Activated naive CD8-positive, alpha-beta T cell treated with anti-CD3 and anti-CD28 coated beads, Interleukin-2, amount 50 U/mL, for 24 hours (primary cell): ENCODE measurements at regions not wholly inside any gene's neighbourhood (a gene's known extent, or its start where the extent isn't known, plus 50 kb on each side); places are given as distances from the start of the nearest gene placed in this dataset.
"Not testable (repeated sequence)": the region's sequence is repeated elsewhere in the genome, so short reads cannot be mapped to it uniquely, and the experiment has no call there.

Experiments used
- ATAC-seq: fragments of 150-1000 bp; cut with Tn5 transposase; one replicate; pipeline ENCODE4 v1.10.0; 2021
- DNase-seq: peaks from one replicate; pipeline ENCODE4 v3.0.0; 2021
- H3K27ac Mint-ChIP-seq: one replicate; pipeline ENCODE4 v1.8.0; 2021; ENCODE audit warnings: mild to moderate bottlenecking, mixed read lengths
- H3K27me3 Mint-ChIP-seq: one replicate; pipeline ENCODE4 v1.8.0; 2021; ENCODE audit warnings: mixed read lengths
- H3K36me3 Mint-ChIP-seq: one replicate; pipeline ENCODE4 v1.8.0; 2021; ENCODE audit warnings: low read depth, mixed read lengths
- H3K4me1 Mint-ChIP-seq: one replicate; pipeline ENCODE4 v1.8.0; 2021; ENCODE audit warnings: mixed read lengths
- H3K4me3 Mint-ChIP-seq: one replicate; pipeline ENCODE4 v1.8.0; 2021; ENCODE audit warnings: mild to moderate bottlenecking, moderate library complexity, mixed read lengths
- H3K9me3 Mint-ChIP-seq: one replicate; pipeline ENCODE4 v1.8.0; 2021; ENCODE audit warnings: mixed read lengths

DNA sequence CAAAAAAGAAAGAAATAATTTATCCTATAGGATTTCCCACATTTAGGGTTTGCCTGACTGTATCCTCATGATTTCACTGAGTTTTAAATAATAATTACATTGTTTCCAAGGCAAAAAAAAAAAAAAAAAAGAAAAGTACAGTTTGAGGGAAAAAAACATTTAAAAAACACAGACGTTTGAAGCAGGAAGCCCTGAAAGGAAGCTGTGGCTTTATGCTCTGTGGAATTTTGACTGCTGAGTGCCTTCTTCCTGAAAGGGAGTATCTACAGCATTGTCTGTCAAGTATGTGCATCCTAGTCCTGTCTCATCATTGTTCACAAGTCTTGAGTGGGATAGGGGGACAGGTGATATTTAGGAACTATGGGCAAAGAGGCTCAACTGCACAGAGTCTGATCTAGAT lies 493.3 kb downstream of the RPIA start:
- H3K36me3 Mint-ChIP-seq, H3K27ac Mint-ChIP-seq, H3K4me1 Mint-ChIP-seq, H3K27me3 Mint-ChIP-seq, ATAC-seq, H3K4me3 Mint-ChIP-seq, DNase-seq, H3K9me3 Mint-ChIP-seq: not testable (repeated sequence)

DNA sequence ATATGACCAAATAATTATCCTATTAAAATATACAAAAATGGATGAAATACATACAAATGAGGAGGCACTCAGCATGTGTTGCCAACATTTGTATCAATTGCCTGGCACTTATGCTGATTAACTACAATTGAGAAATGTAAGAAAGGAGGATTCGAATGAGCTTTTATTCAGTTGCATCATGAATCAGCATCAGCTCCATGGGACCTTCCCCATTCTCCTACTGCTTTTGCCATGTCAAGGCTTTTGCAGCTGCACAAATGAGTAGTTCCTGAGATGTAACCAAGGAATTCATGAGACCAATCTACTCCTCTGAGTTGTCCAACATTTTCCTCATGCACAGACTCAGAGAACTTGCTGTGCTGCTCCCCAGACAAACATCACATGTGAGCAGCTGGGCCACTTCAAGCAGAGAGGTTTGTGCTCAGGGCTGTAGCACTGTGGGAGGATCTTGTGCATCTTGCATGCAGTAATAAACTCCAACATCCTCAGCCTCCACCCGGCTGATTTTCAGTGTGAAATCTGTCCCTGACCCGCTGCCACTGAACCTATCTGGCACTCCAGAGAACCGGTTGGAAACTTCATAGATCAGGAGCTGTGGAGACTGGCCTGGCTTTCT lies 504.3 kb downstream of the RPIA start:
- not testable (repeated sequence) for DNase-seq, H3K27ac Mint-ChIP-seq, H3K27me3 Mint-ChIP-seq, H3K4me1 Mint-ChIP-seq, H3K36me3 Mint-ChIP-seq, ATAC-seq, H3K9me3 Mint-ChIP-seq, H3K4me3 Mint-ChIP-seq

DNA sequence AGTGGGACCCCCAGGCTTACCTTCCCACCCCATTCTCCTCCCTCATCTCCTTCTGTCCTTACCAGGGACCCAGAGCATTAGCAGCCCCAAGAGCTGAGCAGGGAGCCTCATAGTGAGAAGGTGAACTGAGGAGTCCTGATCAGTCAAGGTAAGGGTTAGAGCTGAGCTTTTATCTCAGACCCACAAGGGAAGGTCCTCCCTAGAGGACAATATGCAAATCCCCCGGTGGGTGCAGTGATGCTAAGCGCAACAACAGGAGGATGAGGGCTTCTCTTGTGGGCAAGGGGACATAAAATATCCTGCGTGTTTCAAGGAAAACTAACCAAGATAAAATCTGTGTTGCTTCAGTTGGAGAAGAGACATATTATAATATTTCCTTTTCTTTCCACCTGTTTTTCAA lies 505.2 kb downstream of the RPIA start:
- not testable (repeated sequence) for H3K36me3 Mint-ChIP-seq, H3K4me1 Mint-ChIP-seq, H3K27me3 Mint-ChIP-seq, DNase-seq, H3K4me3 Mint-ChIP-seq, H3K27ac Mint-ChIP-seq, ATAC-seq, H3K9me3 Mint-ChIP-seq

DNA sequence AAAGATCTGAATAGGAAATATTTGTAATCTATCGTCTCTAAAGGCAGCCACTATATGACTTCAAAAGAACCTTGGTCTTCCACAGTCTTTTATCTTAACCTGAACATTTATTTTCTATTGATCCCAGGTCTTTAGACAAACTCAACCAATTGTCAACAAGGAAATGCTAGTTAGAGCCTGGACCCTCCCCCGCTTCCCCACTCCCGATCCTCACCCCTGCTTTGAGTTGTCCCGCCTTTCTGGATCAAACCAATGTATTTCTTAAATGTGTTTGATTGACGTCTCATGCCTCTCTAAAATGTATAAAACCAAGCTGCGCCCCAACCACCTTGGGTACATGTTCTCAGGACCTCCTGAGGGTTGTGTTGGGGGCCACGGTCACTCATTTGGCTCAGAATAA lies 506.6 kb downstream of the RPIA start:
- not testable (repeated sequence) for H3K27me3 Mint-ChIP-seq, DNase-seq, H3K9me3 Mint-ChIP-seq, H3K27ac Mint-ChIP-seq, H3K4me1 Mint-ChIP-seq, ATAC-seq, H3K36me3 Mint-ChIP-seq, H3K4me3 Mint-ChIP-seq

DNA sequence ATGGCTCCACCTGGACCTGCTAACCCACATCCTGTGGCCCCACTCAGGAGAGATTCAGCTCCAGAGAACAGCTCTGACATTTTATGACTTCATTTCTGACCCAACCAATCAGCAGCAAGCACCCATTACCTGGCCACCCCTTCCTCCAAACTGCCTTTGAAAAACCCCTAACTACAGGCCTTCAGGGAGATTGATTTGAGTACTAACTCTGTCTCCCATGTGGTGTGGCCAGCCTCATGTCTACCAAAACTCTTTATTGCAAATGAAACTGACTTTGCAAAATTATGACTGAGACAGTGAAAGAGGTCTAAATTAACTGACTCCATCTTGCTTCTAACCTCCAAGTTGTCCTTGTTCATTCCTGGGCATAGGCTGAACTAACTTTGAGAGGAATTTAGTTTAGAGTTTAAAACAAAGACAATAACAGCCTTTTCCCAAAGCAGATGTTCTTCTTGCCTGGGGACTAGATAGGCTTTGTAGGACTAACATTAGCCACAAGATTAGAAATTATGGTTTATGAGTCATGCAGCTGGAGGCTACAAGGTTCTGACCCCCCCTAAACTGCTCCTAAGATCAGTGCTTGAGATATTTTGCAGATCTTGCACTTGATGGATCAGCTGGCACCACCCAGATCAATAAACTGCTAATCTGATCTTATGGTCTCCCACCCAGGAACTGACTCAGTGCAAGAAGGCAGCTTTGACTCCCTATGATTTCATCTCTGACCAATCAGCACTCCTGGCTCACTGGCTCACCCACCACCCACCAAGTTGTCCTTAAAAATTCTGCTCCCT lies 508.2 kb downstream of the RPIA start:
- ATAC-seq = peak; percentile 24
- not testable (repeated sequence) for H3K27me3 Mint-ChIP-seq, H3K36me3 Mint-ChIP-seq, H3K4me1 Mint-ChIP-seq, H3K9me3 Mint-ChIP-seq, H3K27ac Mint-ChIP-seq, H3K4me3 Mint-ChIP-seq, DNase-seq

DNA sequence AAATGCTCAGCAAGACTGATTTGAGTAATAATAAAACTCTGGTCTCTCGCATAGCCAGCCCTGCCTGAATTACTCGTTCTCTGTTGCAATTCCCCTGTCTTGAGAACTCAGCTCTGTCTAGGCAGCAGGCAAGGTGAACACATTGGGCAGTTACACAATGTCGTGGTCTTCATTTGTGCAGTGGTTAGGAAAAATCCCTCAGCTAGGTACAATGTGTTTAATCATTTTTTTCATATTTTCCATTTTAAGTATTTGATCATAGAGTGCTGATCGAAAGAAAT lies 508.7 kb downstream of the RPIA start:
- H3K27me3 Mint-ChIP-seq, H3K4me1 Mint-ChIP-seq, DNase-seq, H3K36me3 Mint-ChIP-seq, H3K9me3 Mint-ChIP-seq, H3K4me3 Mint-ChIP-seq, H3K27ac Mint-ChIP-seq: not testable (repeated sequence)
- ATAC-seq = peak; percentile 54

DNA sequence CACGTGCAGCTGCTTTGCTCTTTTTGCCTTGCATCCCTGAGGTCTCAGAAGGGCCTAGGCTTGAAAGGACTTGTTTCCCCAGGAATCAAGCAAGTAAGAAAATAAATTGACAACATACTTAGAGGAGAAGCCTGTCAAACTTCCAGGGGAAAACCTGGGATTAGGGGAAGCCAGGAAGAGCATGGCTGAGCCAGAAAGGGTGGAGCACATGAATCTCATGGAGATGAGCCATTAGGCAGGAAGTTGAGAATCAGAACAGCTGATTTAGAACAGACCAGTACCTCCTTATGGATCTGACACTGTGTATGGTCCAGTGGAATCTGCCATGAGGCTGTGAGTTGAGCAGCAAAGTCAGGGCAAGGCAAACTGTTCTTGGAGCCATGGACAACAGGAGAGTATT lies 511.0 kb downstream of the RPIA start:
- not testable (repeated sequence) for DNase-seq, H3K36me3 Mint-ChIP-seq, H3K4me1 Mint-ChIP-seq, H3K9me3 Mint-ChIP-seq, H3K27me3 Mint-ChIP-seq, H3K27ac Mint-ChIP-seq, ATAC-seq, H3K4me3 Mint-ChIP-seq

DNA sequence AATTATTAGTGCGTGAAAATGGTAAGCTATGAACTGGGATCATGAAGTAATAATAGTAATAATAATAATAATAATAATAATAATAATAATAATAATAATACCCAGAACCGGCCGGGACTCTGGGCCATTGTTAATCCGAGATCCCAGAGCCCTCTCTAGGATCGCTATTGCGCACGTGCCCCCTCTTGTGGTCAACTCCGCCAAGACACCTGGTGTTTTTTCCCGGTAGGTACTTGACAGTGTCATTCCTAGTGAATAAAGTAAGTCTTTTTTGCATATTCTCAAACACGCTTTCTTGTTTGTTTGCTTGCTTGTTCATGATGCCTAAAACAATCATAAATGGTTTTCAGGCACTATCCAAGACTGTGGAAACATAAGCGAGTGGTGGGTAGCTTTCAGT lies 513.7 kb downstream of the RPIA start:
- ATAC-seq, H3K4me1 Mint-ChIP-seq, H3K27ac Mint-ChIP-seq, H3K27me3 Mint-ChIP-seq, H3K36me3 Mint-ChIP-seq, H3K9me3 Mint-ChIP-seq, H3K4me3 Mint-ChIP-seq: not testable (repeated sequence)
- peak; percentile 34 for DNase-seq

DNA sequence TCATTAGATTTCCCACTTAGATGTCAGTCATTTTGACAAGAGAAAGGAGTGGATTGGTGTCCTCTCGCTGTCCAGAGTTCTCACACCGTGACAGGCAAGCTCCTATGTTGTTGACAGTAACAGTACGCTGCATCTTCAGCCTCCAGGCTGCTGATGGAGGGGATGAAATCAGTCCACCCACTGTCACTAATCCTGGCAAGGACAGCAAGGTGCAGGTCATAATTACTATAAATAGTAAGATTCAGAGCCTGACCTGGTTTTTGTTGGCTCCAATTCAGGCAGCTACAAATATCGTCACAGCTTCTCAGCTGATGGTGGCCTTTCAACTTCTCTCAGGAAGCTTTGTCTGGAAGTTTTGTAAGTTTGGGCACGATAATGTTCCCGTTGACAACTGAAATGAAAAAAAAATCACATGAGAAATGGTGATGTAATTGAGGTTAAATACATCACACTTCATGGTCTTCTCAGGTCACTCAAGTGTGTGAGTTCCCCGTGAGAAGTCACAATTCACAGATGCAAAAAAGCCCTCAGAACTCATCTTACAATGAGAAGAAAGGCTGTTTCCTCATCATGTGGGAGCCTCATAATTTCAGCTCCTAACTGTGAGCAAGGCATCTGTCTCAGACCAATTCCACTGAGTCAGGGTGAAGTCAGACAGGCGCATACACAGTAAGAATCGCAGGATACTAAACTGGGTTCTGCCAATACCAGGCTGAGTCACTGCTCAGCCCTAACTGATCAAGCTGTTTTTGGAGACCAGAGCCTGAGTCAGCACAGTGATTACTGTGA lies 516.9 kb downstream of the RPIA start:
- not testable (repeated sequence) for H3K9me3 Mint-ChIP-seq, H3K27ac Mint-ChIP-seq, H3K36me3 Mint-ChIP-seq, H3K4me3 Mint-ChIP-seq, H3K27me3 Mint-ChIP-seq, ATAC-seq, H3K4me1 Mint-ChIP-seq, DNase-seq

DNA sequence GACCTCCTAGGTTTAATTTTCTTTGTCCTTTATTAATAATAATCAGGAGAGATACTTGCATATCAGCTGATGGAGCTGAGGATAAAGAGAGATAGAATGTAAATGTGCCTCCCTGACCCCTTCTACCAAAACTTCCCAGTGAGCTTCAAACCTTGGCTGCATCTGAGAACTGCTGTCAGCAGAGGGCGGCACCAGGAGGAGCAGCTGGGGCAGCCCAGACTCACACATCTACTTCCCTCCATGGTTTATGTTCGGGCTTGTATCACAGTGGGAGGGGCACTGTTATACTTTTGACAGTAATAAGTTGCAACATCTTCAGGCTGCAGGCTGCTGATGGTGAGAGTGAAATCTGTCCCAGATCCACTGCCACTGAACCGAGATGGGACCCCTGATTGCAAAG lies 521.7 kb downstream of the RPIA start:
- not testable (repeated sequence) for H3K4me3 Mint-ChIP-seq, H3K27ac Mint-ChIP-seq, H3K9me3 Mint-ChIP-seq, H3K27me3 Mint-ChIP-seq, ATAC-seq, H3K4me1 Mint-ChIP-seq, H3K36me3 Mint-ChIP-seq
- peak; percentile 9 for DNase-seq

DNA sequence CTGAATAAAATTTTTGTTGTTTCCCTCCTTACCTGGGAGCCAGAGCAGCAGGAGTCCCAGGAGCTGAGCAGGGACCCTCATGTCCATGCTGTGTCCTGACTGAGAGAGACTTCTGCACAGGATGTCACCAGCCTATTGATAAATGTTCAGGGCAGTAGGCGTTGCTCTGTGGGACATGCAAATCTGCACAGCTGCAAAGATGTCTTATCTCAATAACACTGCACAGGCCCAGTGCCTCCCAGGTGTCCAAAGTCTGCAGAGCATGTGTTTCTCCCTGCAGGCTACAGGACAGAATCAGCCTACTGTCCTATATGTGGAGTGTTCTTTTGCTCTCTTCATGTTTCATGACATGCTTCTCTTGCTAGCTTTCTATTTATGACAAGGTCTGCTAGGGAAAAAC lies 522.3 kb downstream of the RPIA start:
- H3K4me1 Mint-ChIP-seq, H3K4me3 Mint-ChIP-seq, DNase-seq, H3K27ac Mint-ChIP-seq, H3K9me3 Mint-ChIP-seq, H3K36me3 Mint-ChIP-seq, H3K27me3 Mint-ChIP-seq, ATAC-seq: not testable (repeated sequence)

DNA sequence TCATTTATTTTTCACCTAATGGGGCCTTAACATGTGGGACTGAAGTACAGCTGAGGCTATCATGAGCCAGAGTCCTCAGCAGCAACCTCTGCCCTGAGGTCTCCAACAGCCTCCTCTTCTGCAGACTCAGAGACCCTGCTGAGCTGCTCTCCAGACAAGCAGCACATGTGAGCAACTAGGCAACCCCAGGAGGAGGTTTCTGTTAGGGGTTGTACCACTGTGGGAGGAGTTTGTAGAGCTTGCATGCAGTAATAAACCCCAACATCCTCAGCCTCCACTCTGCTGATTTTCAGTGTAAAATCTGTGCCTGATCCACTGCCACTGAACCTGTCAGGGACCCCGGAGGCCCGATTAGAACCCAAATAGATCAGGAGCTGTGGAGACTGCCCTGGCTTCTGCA lies 530.0 kb downstream of the RPIA start:
- not testable (repeated sequence) for ATAC-seq, H3K36me3 Mint-ChIP-seq, H3K27me3 Mint-ChIP-seq, H3K27ac Mint-ChIP-seq, H3K9me3 Mint-ChIP-seq, H3K4me1 Mint-ChIP-seq, H3K4me3 Mint-ChIP-seq, DNase-seq

DNA sequence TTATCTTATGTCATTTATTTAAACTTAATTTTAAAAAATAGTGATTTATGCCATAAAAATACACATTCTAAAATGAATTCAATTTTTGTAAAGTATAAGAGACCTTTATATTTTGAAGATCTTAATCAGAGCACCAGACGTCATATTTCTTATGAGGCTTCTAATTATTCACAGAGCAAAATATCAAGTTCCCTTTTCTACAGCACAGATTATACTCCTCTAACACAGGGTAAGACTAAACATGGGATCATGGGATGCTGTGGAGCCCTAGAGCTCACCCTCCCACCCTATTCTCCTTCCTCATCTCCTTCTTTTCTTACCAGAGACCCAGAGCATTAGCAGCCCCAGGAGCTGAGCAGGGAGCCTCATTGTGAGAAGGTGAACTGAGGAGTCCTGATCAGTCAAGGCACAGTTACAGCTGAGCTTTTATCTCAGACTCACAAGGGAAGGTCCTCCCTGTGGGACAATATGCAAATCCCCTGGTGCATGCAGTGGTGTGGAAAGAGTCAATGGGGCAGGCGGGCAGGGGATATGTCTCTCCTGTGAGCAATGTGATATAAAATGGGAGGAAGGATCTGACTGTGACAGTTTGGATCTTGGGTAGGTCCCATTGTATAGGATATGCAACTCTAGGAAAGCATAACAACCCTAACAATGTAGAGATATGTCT lies 530.7 kb downstream of the RPIA start:
- not testable (repeated sequence) for DNase-seq, H3K27me3 Mint-ChIP-seq, H3K36me3 Mint-ChIP-seq, H3K4me3 Mint-ChIP-seq, ATAC-seq, H3K4me1 Mint-ChIP-seq, H3K9me3 Mint-ChIP-seq, H3K27ac Mint-ChIP-seq

DNA sequence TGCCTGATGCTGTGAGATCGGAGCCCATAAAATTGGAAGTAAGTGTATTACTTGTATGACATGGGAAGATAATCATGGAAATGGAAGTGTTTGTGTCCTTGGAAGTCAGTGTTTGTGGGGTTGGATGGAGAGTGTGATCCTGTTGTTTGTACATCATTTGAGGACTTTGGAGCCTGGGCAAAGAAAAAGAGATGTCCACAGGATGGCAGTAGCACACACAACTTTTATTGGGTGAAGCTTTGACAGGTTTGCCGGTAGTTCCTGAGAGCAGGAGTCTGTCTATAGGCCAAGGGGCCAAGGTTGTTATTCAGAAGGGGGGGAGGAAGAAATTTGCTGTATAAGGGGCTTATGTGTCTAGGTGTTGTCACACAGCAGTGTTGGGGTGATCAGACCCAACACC lies 533.3 kb downstream of the RPIA start:
- H3K36me3 Mint-ChIP-seq, H3K4me3 Mint-ChIP-seq, ATAC-seq, H3K4me1 Mint-ChIP-seq, DNase-seq, H3K27ac Mint-ChIP-seq, H3K9me3 Mint-ChIP-seq, H3K27me3 Mint-ChIP-seq: not testable (repeated sequence)

DNA sequence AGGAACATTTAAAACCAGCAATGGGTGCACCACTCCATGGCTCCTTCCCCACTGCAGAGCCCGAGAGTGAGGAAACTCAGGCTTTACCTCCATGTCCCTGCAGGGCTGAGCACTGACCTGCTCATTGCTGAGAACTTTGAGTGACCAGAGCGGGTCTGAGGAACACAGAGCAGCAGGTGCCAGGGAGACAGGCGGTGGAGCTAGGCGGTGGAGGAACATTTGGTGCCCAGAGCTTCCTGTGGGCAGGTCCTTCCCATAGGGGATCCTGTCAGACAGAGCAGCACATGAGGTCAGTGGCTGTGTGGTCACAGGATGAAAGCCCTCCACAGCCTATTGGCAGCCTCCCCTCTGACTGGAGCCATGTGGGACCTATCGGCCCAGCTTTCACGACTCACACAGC lies 538.5 kb downstream of the RPIA start:
- not testable (repeated sequence) for H3K27ac Mint-ChIP-seq, H3K4me3 Mint-ChIP-seq, DNase-seq, H3K27me3 Mint-ChIP-seq, H3K36me3 Mint-ChIP-seq, H3K4me1 Mint-ChIP-seq, H3K9me3 Mint-ChIP-seq, ATAC-seq
